Fibroblast of lung (primary cell): ENCODE measurements at regions not wholly inside any gene's neighbourhood (a gene's known extent, or its start where the extent isn't known, plus 50 kb on each side); places are given as distances from the start of the nearest gene placed in this dataset.

Experiments
- DNase-seq, 2 donors: peaks; one replicate each; pipeline versions ENCODE4 v3.0.0 to v3.0.0-alpha.2; 2010; ENCODE audit warnings: low read depth in 2 of 2
- H2AFZ ChIP-seq: 2 replicates; pipeline ENCODE4 v1.5.1; 2012; ENCODE audit warnings: low read length, control low read depth, inconsistent platforms
- H3K27ac ChIP-seq: 2 replicates; pipeline ENCODE4 v1.5.1; 2011; ENCODE audit warnings: low read length, control low read depth; ENCODE audit not compliant: insufficient read depth
- H3K27me3 ChIP-seq: 2 replicates; pipeline ENCODE4 v1.5.1; 2011; ENCODE audit warnings: mild to moderate bottlenecking, low read length; ENCODE audit not compliant: control insufficient read depth, insufficient read depth
- H3K36me3 ChIP-seq: 2 replicates; pipeline ENCODE4 v1.5.1; 2011; ENCODE audit warnings: low read length; ENCODE audit not compliant: control insufficient read depth, insufficient read depth
- H3K4me1 ChIP-seq: 2 replicates; pipeline ENCODE4 v1.5.1; 2011; ENCODE audit warnings: low read length; ENCODE audit not compliant: control insufficient read depth, insufficient read depth; ENCODE audit errors: extremely low read depth
- H3K4me2 ChIP-seq: 2 replicates; pipeline ENCODE4 v1.5.1; 2011; ENCODE audit warnings: low read length, control low read depth; ENCODE audit not compliant: insufficient read depth; ENCODE audit errors: extremely low read depth
- H3K4me3 ChIP-seq, 4 experiments: fragments of 200-600 bp in 1 of 4; sonication (generic) in 1 of 4; replicated peaks in 1 of 4; 2 replicates each; pipeline ENCODE4 v1.5.1; 2011 to 2016; ENCODE audit warnings: low read length in 4 of 4, low read depth in 3 of 4, mild to moderate bottlenecking in 3 of 4, control low read depth in 2 of 4, inconsistent platforms in 1 of 4, mixed read lengths in 1 of 4; ENCODE audit not compliant: insufficient read depth in 1 of 4; ENCODE audit errors: control extremely low read depth in 1 of 4
- H3K79me2 ChIP-seq: 2 replicates; pipeline ENCODE4 v1.5.1; 2012; ENCODE audit warnings: mild to moderate bottlenecking, low read length, inconsistent platforms; ENCODE audit not compliant: control insufficient read depth, insufficient read depth
- H3K9ac ChIP-seq: 2 replicates; pipeline ENCODE4 v1.5.1; 2011; ENCODE audit warnings: mild to moderate bottlenecking, low read length, control low read depth; ENCODE audit not compliant: insufficient read depth
- H3K9me3 ChIP-seq: 2 replicates; pipeline ENCODE4 v1.5.1; 2012; ENCODE audit warnings: low read depth, low read length; ENCODE audit not compliant: control insufficient read depth, insufficient read depth
- H4K20me1 ChIP-seq: 2 replicates; pipeline ENCODE4 v1.5.1; 2011; ENCODE audit warnings: low read length; ENCODE audit not compliant: control insufficient read depth, insufficient read depth; ENCODE audit errors: extremely low read depth
- EZH2 ChIP-seq: IDR thresholded peaks from 2 replicates; pipeline ENCODE4 v1.5.1; 2012; ENCODE audit warnings: low read length, control low read depth, mild to moderate bottlenecking; ENCODE audit errors: missing control alignments
- TF ChIP-seq, protein P1 (sequence below), 2 donors: IDR thresholded peaks in 1 of 2; conservative IDR thresholded peaks in 1 of 2; 1 replicate in 1 of 2; 2 replicates in 1 of 2; pipeline ENCODE4 v1.5.1; 2011 to 2012; ENCODE audit warnings: low read length in 2 of 2, control low read depth in 1 of 2, inconsistent platforms in 1 of 2, low read depth in 1 of 2, mild to moderate bottlenecking in 1 of 2

GRCh38 chr21:16179773-16180172 is 450.0 kb downstream of the USP25 start:
- Histone ChIP-seq H3K4me2 (no peak overlapping the region), H3K36me3 (no peaks in the 10 kb centered on the region), H3K4me1 (no peaks in the 10 kb centered on the region), H3K27ac (no peak overlapping the region), H3K4me3 (no peak overlapping the region), H3K79me2 (no peaks in the 10 kb centered on the region), H4K20me1 (no peaks in the 10 kb centered on the region), H3K9ac (no peak overlapping the region), H3K27me3 (no peaks in the 10 kb centered on the region), H2AFZ (no peak overlapping the region), H3K9me3 (no peaks in the 10 kb centered on the region)
- no peak for TF ChIP-seq EZH2
- TF ChIP-seq, protein P1, sequence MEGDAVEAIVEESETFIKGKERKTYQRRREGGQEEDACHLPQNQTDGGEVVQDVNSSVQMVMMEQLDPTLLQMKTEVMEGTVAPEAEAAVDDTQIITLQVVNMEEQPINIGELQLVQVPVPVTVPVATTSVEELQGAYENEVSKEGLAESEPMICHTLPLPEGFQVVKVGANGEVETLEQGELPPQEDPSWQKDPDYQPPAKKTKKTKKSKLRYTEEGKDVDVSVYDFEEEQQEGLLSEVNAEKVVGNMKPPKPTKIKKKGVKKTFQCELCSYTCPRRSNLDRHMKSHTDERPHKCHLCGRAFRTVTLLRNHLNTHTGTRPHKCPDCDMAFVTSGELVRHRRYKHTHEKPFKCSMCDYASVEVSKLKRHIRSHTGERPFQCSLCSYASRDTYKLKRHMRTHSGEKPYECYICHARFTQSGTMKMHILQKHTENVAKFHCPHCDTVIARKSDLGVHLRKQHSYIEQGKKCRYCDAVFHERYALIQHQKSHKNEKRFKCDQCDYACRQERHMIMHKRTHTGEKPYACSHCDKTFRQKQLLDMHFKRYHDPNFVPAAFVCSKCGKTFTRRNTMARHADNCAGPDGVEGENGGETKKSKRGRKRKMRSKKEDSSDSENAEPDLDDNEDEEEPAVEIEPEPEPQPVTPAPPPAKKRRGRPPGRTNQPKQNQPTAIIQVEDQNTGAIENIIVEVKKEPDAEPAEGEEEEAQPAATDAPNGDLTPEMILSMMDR (conservative IDR thresholded peaks at IDR 0.05 in 1 of 2, IDR thresholded peaks at IDR 0.05 in 1 of 2; ENCODE audit: low read depth in 1 of 2, low read length in 2 of 2) = no peak
- peak in 1 of 2 donors; percentile 37 for DNase-seq

GRCh38 chr21:16180614-16181013 is 450.8 kb downstream of the USP25 start:
- H3K36me3 ChIP-seq = no peaks in the 10 kb centered on the region
- no peaks in the 10 kb centered on the region for H3K27me3 ChIP-seq
- no peak overlapping the region for H2AFZ ChIP-seq
- H3K4me3 ChIP-seq = no peak overlapping the region
- H3K79me2 ChIP-seq = no peaks in the 10 kb centered on the region
- no peak overlapping the region for H3K9ac ChIP-seq
- no peaks in the 10 kb centered on the region for H3K4me1 ChIP-seq
- H3K27ac ChIP-seq = no peak overlapping the region
- TF ChIP-seq, protein P1 (conservative IDR thresholded peaks at IDR 0.05 in 1 of 2, IDR thresholded peaks at IDR 0.05 in 1 of 2; ENCODE audit: low read depth in 1 of 2, low read length in 2 of 2) = no peak
- TF ChIP-seq EZH2 = no peak
- peak in 1 of 2 donors; percentile 18 for DNase-seq
- no peaks in the 10 kb centered on the region for H4K20me1 ChIP-seq
- H3K4me2 ChIP-seq = no peak overlapping the region
- H3K9me3 ChIP-seq = no peaks in the 10 kb centered on the region

DNA sequence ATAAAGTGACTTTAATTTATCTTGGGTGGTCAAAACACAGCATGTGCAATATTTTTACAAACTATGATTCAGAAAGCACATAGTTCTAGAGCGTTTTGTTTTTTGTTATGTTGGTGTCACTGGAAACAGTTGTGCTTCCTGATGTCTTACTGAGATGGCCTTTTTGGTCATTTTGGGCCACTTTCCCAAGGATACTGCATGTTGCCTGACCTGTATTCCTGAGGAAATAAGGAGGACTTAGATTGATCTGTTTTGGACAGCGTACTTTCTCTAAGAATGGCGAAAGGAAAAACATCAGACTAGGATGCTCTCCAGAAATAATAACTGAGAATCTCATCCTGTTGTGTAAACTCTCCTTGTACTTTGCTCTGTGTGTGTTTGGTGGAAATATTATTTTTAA is 451.2 kb downstream of the USP25 start:
- Histone ChIP-seq H3K4me2 (no peak overlapping the region), H3K4me3 (no peak overlapping the region), H3K4me1 (no peaks in the 10 kb centered on the region), H4K20me1 (no peaks in the 10 kb centered on the region), H2AFZ (no peak overlapping the region), H3K36me3 (no peaks in the 10 kb centered on the region), H3K79me2 (no peaks in the 10 kb centered on the region), H3K9ac (no peak overlapping the region), H3K27me3 (no peaks in the 10 kb centered on the region), H3K27ac (no peak overlapping the region), H3K9me3 (no peaks in the 10 kb centered on the region)
- TF ChIP-seq EZH2 = no peak
- TF ChIP-seq, protein P1 (conservative IDR thresholded peaks at IDR 0.05 in 1 of 2, IDR thresholded peaks at IDR 0.05 in 1 of 2; ENCODE audit: low read depth in 1 of 2, low read length in 2 of 2) = no peak
- DNase-seq = peak in 1 of 2 donors; percentile 47
